DOHH2 (cell line): ENCODE measurements at regions not wholly inside any gene's neighbourhood (a gene's known extent, or its start where the extent isn't known, plus 50 kb on each side); places are given as distances from the start of the nearest gene placed in this dataset.

Experiments used
- H3F3A ChIP-seq: fragments of 200-600 bp; sonication (generic), shearing (Covaris generic); 2 replicates; pipeline ENCODE4 v1.6.0; 2016; ENCODE audit warnings: antibody characterized with exemption, mild to moderate bottlenecking; ENCODE audit not compliant: control insufficient read depth, insufficient read depth
- H3K27ac ChIP-seq: fragments of 200-600 bp; sonication (generic); 2 replicates; pipeline ENCODE4 v1.5.1; 2014; ENCODE audit warnings: low read depth, mild to moderate bottlenecking, low read length, moderate library complexity
- H3K27me3 ChIP-seq: fragments of 200-600 bp; sonication (generic); 2 replicates; pipeline ENCODE4 v1.6.1; 2014; ENCODE audit warnings: mild to moderate bottlenecking, low read length, mixed read lengths; ENCODE audit not compliant: control insufficient read depth
- H3K36me3 ChIP-seq: fragments of 200-600 bp; sonication (generic); 2 replicates; pipeline ENCODE4 v1.6.1; 2014; ENCODE audit warnings: mild to moderate bottlenecking, low read length, moderate library complexity, mixed read lengths; ENCODE audit not compliant: control insufficient read depth
- H3K4me1 ChIP-seq: fragments of 200-600 bp; sonication (generic); 2 replicates; pipeline ENCODE4 v1.6.1; 2014; ENCODE audit warnings: mild to moderate bottlenecking, low read length, mixed read lengths; ENCODE audit not compliant: control insufficient read depth
- H3K4me2 ChIP-seq: fragments of 200-600 bp; sonication (generic); 2 replicates; pipeline ENCODE4 v1.6.0; 2014; ENCODE audit warnings: mild to moderate bottlenecking, low read length, moderate library complexity
- H3K4me3 ChIP-seq: fragments of 200-600 bp; sonication (generic); 2 replicates; pipeline ENCODE4 v1.5.1; 2014; ENCODE audit warnings: mild to moderate bottlenecking, low read length, mixed read lengths
- H3K79me2 ChIP-seq: fragments of 200-600 bp; sonication (generic); 2 replicates; pipeline ENCODE4 v1.6.1; 2014; ENCODE audit warnings: mild to moderate bottlenecking, low read length, mixed read lengths; ENCODE audit not compliant: control insufficient read depth
- H3K9me2 ChIP-seq: fragments of 200-600 bp; sonication (generic); replicated peaks from 2 replicates; pipeline ENCODE4 v1.6.1; 2014; ENCODE audit warnings: mild to moderate bottlenecking, low read length, mixed read lengths; ENCODE audit not compliant: control insufficient read depth
- H3K9me3 ChIP-seq: fragments of 200-600 bp; sonication (generic); 2 replicates; pipeline ENCODE4 v1.6.1; 2014; ENCODE audit warnings: antibody characterized with exemption, low read length, mixed read lengths; ENCODE audit not compliant: control insufficient read depth, insufficient read depth
- H4K20me1 ChIP-seq: fragments of 200-600 bp; sonication (generic); 2 replicates; pipeline ENCODE4 v1.6.0; 2014; ENCODE audit warnings: low read depth, mild to moderate bottlenecking, antibody characterized with exemption, low read length, moderate library complexity; ENCODE audit not compliant: control insufficient read depth, insufficient read depth
- CTCF ChIP-seq: fragments of 200-600 bp; sonication (generic); IDR thresholded peaks from one replicate; pipeline ENCODE4 v1.5.1; 2014; ENCODE audit warnings: antibody characterized with exemption, mild to moderate bottlenecking, low read depth, low read length; ENCODE audit not compliant: poor library complexity, severe bottlenecking
- EZH2phosphoT487 ChIP-seq: fragments of 200-600 bp; sonication (generic); IDR thresholded peaks from 2 replicates; pipeline ENCODE4 v1.6.1; 2017; ENCODE audit warnings: borderline replicate concordance, mild to moderate bottlenecking, antibody characterized with exemption, low read length, moderate library complexity, mixed read lengths

- H3K27me3 ChIP-seq = no peaks in the 10 kb centered on the region
- H3K79me2 ChIP-seq = no peaks in the 10 kb centered on the region
- H3K4me3 ChIP-seq = no peak overlapping the region
- no peak overlapping the region for H3K27ac ChIP-seq
- no peaks in the 10 kb centered on the region for H3K36me3 ChIP-seq
- peaks cover 5% of the 10 kb centered on the region; the same call in 1 of the 2 replicates for H3K9me3 ChIP-seq
- H3F3A ChIP-seq = no peaks in the 10 kb centered on the region
- H4K20me1 ChIP-seq = no peaks in the 10 kb centered on the region
- H3K9me2 ChIP-seq = no peaks in the 10 kb centered on the region
- TF ChIP-seq EZH2phosphoT487 (no peak), CTCF (no peak)
- no peak overlapping the region for H3K4me2 ChIP-seq
- H3K4me1 ChIP-seq = no peaks in the 10 kb centered on the region
Measured at GRCh38 chr16:51268237-51268636, 117.2 kb upstream of the SALL1 start.

GRCh38 chr16:51267681-51268080, 116.6 kb upstream of the SALL1 start:
- Histone ChIP-seq H4K20me1 (no peaks in the 10 kb centered on the region), H3K27me3 (no peaks in the 10 kb centered on the region), H3K27ac (no peak overlapping the region), H3K9me3 (peaks cover 5% of the 10 kb centered on the region; the same call in 1 of the 2 replicates), H3K9me2 (no peaks in the 10 kb centered on the region), H3K4me1 (no peaks in the 10 kb centered on the region), H3K4me3 (no peak overlapping the region), H3K36me3 (no peaks in the 10 kb centered on the region), H3K79me2 (no peaks in the 10 kb centered on the region), H3F3A (no peaks in the 10 kb centered on the region), H3K4me2 (no peak overlapping the region)
- TF ChIP-seq CTCF (no peak), EZH2phosphoT487 (no peak)

- no peak overlapping the region for H3K27ac ChIP-seq
Measured at GRCh38 chr16:51262428-51262827, 111.4 kb upstream of the SALL1 start.

More at GRCh38 chr16:51262428-51262827, 111.4 kb upstream of the SALL1 start:
- Histone ChIP-seq H3K9me2 (no peaks in the 10 kb centered on the region), H3K4me1 (no peaks in the 10 kb centered on the region), H4K20me1 (no peaks in the 10 kb centered on the region), H3K27me3 (no peaks in the 10 kb centered on the region), H3K9me3 (no peaks in the 10 kb centered on the region), H3K4me3 (no peak overlapping the region), H3K4me2 (no peak overlapping the region), H3F3A (no peaks in the 10 kb centered on the region), H3K79me2 (no peaks in the 10 kb centered on the region), H3K36me3 (no peaks in the 10 kb centered on the region)
- TF ChIP-seq CTCF (no peak), EZH2phosphoT487 (no peak)
